Neural progenitor cell (in vitro differentiated cells): ENCODE measurements at regions not wholly inside any gene's neighbourhood (a gene's known extent, or its start where the extent isn't known, plus 50 kb on each side); places are given as distances from the start of the nearest gene placed in this dataset.

Source experiments
- DNase-seq: peaks from one replicate; pipeline ENCODE4 v3.0.0-alpha.2; 2016; ENCODE audit warnings: low spot score
- H2AFZ ChIP-seq: fragments of 200-600 bp; sonication (generic); replicated peaks from 2 replicates; pipeline ENCODE4 v1.6.1; 2016; ENCODE audit warnings: antibody characterized with exemption
- H3F3A ChIP-seq: fragments of 200-600 bp; sonication (generic); 2 replicates; pipeline ENCODE4 v1.6.1; 2016; ENCODE audit warnings: antibody characterized with exemption, low read depth
- H3K27ac ChIP-seq: fragments of 200-600 bp; sonication (generic); 2 replicates; pipeline ENCODE4 v1.5.1; 2016; ENCODE audit warnings: mild to moderate bottlenecking
- H3K27me3 ChIP-seq: fragments of 200-600 bp; sonication (generic); 2 replicates; pipeline ENCODE4 v1.6.1; 2016; ENCODE audit warnings: mild to moderate bottlenecking, moderate library complexity
- H3K36me3 ChIP-seq: fragments of 200-600 bp; sonication (generic); 2 replicates; pipeline ENCODE4 v1.5.1; 2016
- H3K4me1 ChIP-seq: fragments of 200-600 bp; sonication (generic); 2 replicates; pipeline ENCODE4 v1.6.1; 2016; ENCODE audit warnings: mixed run types
- H3K4me2 ChIP-seq: fragments of 200-600 bp; sonication (generic); 2 replicates; pipeline ENCODE4 v1.6.1; 2016
- H3K4me3 ChIP-seq: fragments of 200-600 bp; sonication (generic); 2 replicates; pipeline ENCODE4 v1.5.1; 2016
- H3K79me2 ChIP-seq: fragments of 200-600 bp; sonication (generic); 2 replicates; pipeline ENCODE4 v1.6.1; 2016; ENCODE audit warnings: low read depth
- H3K9ac ChIP-seq: fragments of 200-600 bp; sonication (generic); 2 replicates; pipeline ENCODE4 v1.6.1; 2016
- H3K9me3 ChIP-seq: fragments of 200-600 bp; sonication (generic); 2 replicates; pipeline ENCODE4 v1.5.1; 2016; ENCODE audit warnings: low read depth
- H4K20me1 ChIP-seq: fragments of 200-600 bp; sonication (generic); 2 replicates; pipeline ENCODE4 v1.6.1; 2016; ENCODE audit warnings: low read depth
- H3K27ac Mint-ChIP-seq: 3 replicates; pipeline ENCODE4 v1.8.0; 2021; ENCODE audit warnings: mixed read lengths
- H3K27me3 Mint-ChIP-seq: 2 replicates; pipeline ENCODE4 v1.8.0; 2022; ENCODE audit warnings: low read depth, mild to moderate bottlenecking, inconsistent platforms, moderate library complexity, mixed read lengths; ENCODE audit not compliant: insufficient read depth
- H3K36me3 Mint-ChIP-seq: 3 replicates; pipeline ENCODE4 v1.8.0; 2021; ENCODE audit warnings: mixed read lengths
- H3K4me1 Mint-ChIP-seq: 3 replicates; pipeline ENCODE4 v1.8.0; 2021; ENCODE audit warnings: mixed read lengths
- H3K4me3 Mint-ChIP-seq: 3 replicates; pipeline ENCODE4 v1.8.0; 2021; ENCODE audit warnings: mild to moderate bottlenecking, moderate library complexity, mixed read lengths
- H3K9me3 Mint-ChIP-seq: 3 replicates; pipeline ENCODE4 v1.8.0; 2020; ENCODE audit warnings: mixed read lengths
- EZH2 ChIP-seq: fragments of 200-600 bp; sonication (generic); IDR thresholded peaks from 2 replicates; pipeline ENCODE4 v1.6.1; 2017; ENCODE audit warnings: antibody characterized with exemption, mild to moderate bottlenecking, moderate library complexity
- EZH2phosphoT487 ChIP-seq: fragments of 200-600 bp; sonication (generic); IDR thresholded peaks from 2 replicates; pipeline ENCODE4 v1.6.1; 2017; ENCODE audit warnings: antibody characterized with exemption
- TF ChIP-seq, protein P1 (sequence below): fragments of 200-600 bp; sonication (generic); IDR thresholded peaks from 2 replicates; pipeline ENCODE4 v1.5.1; 2017; ENCODE audit warnings: antibody characterized with exemption, mild to moderate bottlenecking

- Mint-ChIP-seq H3K27ac (no peak overlapping the region), H3K36me3 (no peaks in the 10 kb centered on the region), H3K27me3 (peaks cover 3% of the 10 kb centered on the region), H3K9me3 (no peaks in the 10 kb centered on the region), H3K4me3 (no peak overlapping the region), H3K4me1 (no peaks in the 10 kb centered on the region)
- H3K9ac ChIP-seq, result no peak overlapping the region
- H3K4me2 ChIP-seq, result no peak overlapping the region
- H3K27me3 ChIP-seq, result no peaks in the 10 kb centered on the region
- TF ChIP-seq EZH2 (no peak), EZH2phosphoT487 (no peak)
- TF ChIP-seq, protein P1, sequence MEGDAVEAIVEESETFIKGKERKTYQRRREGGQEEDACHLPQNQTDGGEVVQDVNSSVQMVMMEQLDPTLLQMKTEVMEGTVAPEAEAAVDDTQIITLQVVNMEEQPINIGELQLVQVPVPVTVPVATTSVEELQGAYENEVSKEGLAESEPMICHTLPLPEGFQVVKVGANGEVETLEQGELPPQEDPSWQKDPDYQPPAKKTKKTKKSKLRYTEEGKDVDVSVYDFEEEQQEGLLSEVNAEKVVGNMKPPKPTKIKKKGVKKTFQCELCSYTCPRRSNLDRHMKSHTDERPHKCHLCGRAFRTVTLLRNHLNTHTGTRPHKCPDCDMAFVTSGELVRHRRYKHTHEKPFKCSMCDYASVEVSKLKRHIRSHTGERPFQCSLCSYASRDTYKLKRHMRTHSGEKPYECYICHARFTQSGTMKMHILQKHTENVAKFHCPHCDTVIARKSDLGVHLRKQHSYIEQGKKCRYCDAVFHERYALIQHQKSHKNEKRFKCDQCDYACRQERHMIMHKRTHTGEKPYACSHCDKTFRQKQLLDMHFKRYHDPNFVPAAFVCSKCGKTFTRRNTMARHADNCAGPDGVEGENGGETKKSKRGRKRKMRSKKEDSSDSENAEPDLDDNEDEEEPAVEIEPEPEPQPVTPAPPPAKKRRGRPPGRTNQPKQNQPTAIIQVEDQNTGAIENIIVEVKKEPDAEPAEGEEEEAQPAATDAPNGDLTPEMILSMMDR, result no peak
- H3K27ac ChIP-seq, result no peak overlapping the region
- H3K9me3 ChIP-seq, result no peaks in the 10 kb centered on the region
- no peak overlapping the region for H2AFZ ChIP-seq
- H3K36me3 ChIP-seq, result no peaks in the 10 kb centered on the region
- H3K4me3 ChIP-seq, result no peak overlapping the region
- no peaks in the 10 kb centered on the region for H3K4me1 ChIP-seq
- H3K79me2 ChIP-seq, result no peaks in the 10 kb centered on the region
- no peak for DNase-seq
- no peaks in the 10 kb centered on the region for H4K20me1 ChIP-seq
- H3F3A ChIP-seq, result no peaks in the 10 kb centered on the region
Measured at GRCh38 chr9:90515510-90515909, 127.1 kb downstream of the DIRAS2 start.

GRCh38 chr9:90517103-90517502 lies 125.5 kb downstream of the DIRAS2 start:
- H3K27ac Mint-ChIP-seq, result no peak overlapping the region
- H4K20me1 ChIP-seq, result no peaks in the 10 kb centered on the region
- no peak overlapping the region for H3K4me3 Mint-ChIP-seq
- H3K36me3 ChIP-seq, result no peaks in the 10 kb centered on the region
- H3K9ac ChIP-seq, result no peak overlapping the region
- H3K4me1 ChIP-seq, result no peaks in the 10 kb centered on the region
- H3K9me3 Mint-ChIP-seq, result no peaks in the 10 kb centered on the region
- H3K79me2 ChIP-seq, result no peaks in the 10 kb centered on the region
- H3K4me1 Mint-ChIP-seq, result no peaks in the 10 kb centered on the region
- no peaks in the 10 kb centered on the region for H3K9me3 ChIP-seq
- no peak for DNase-seq
- no peak overlapping the region for H3K4me3 ChIP-seq
- H3K4me2 ChIP-seq, result no peak overlapping the region
- TF ChIP-seq EZH2 (no peak), EZH2phosphoT487 (no peak)
- TF ChIP-seq, protein P1, result no peak
- no peaks in the 10 kb centered on the region for H3K36me3 Mint-ChIP-seq
- no peak overlapping the region for H2AFZ ChIP-seq
- no peak overlapping the region for H3K27ac ChIP-seq
- no peaks in the 10 kb centered on the region for H3F3A ChIP-seq
- no peaks in the 10 kb centered on the region for H3K27me3 ChIP-seq
- H3K27me3 Mint-ChIP-seq, result peaks cover 3% of the 10 kb centered on the region

- Histone ChIP-seq H4K20me1 (no peaks in the 10 kb centered on the region), H3K79me2 (no peaks in the 10 kb centered on the region), H3K4me3 (no peak overlapping the region), H3K36me3 (no peaks in the 10 kb centered on the region), H3K9ac (no peak overlapping the region), H3K27ac (no peak overlapping the region), H3K27me3 (no peaks in the 10 kb centered on the region), H3F3A (no peaks in the 10 kb centered on the region), H3K9me3 (no peaks in the 10 kb centered on the region), H3K4me1 (no peaks in the 10 kb centered on the region), H2AFZ (no peak overlapping the region), H3K4me2 (no peak overlapping the region)
- Mint-ChIP-seq H3K27me3 (no peaks in the 10 kb centered on the region), H3K27ac (no peak overlapping the region), H3K4me1 (peaks cover 7% of the 10 kb centered on the region), H3K36me3 (no peaks in the 10 kb centered on the region), H3K9me3 (no peaks in the 10 kb centered on the region), H3K4me3 (no peak overlapping the region)
- TF ChIP-seq EZH2 (no peak), EZH2phosphoT487 (no peak)
- TF ChIP-seq, protein P1, result no peak
- DNase-seq, result no peak
Measured at GRCh38 chr9:90521811-90522570, 120.6 kb downstream of the DIRAS2 start.
